GM18951 (cell line): ENCODE measurements at regions not wholly inside any gene's neighbourhood (a gene's known extent, or its start where the extent isn't known, plus 50 kb on each side); places are given as distances from the start of the nearest gene placed in this dataset.

Experiments
- POLR2A ChIP-seq: IDR thresholded peaks from 4 replicates; pipeline ENCODE4 v1.6.1; 2011; ENCODE audit warnings: mild to moderate bottlenecking; ENCODE audit not compliant: insufficient read length, insufficient read depth; ENCODE audit errors: extremely low read depth
- in situ Hi-C: fragments of 300-500 bp; cut with MboI; formaldehyde crosslinking; loops from one replicate; pipeline ENCODE4 v1.12.0; 2022; ENCODE audit warnings: low sequenced_read_pairs, mixed read lengths, inconsistent platforms; ENCODE audit not compliant: unreplicated experiment

GRCh38 chr5:106962464-106963230 is 708.1 kb downstream of the EFNA5 start:
- no peak for TF ChIP-seq POLR2A
- in situ Hi-C loops = no loop called here

GRCh38 chr5:106959387-106959786 is 711.4 kb downstream of the EFNA5 start:
- no peak for TF ChIP-seq POLR2A
- in situ Hi-C loops = no loop called here

- TF ChIP-seq POLR2A = no peak
- in situ Hi-C loops = no loop called here
Measured at GRCh38 chr5:106957336-106957735, 713.4 kb downstream of the EFNA5 start.

GRCh38 chr5:106956886-106957285 is 713.9 kb downstream of the EFNA5 start:
- no peak for TF ChIP-seq POLR2A
- in situ Hi-C loops = no loop called here

GRCh38 chr5:106956187-106956586 is 714.5 kb downstream of the EFNA5 start:
- in situ Hi-C loops = no loop called here
- no peak for TF ChIP-seq POLR2A

- in situ Hi-C loops = no loop called here
- no peak for TF ChIP-seq POLR2A
Measured at GRCh38 chr5:106940986-106941385, 729.8 kb downstream of the EFNA5 start.

- in situ Hi-C loops = no loop called here
- TF ChIP-seq POLR2A = no peak
Measured at GRCh38 chr5:106940301-106940846, 730.4 kb downstream of the EFNA5 start.

GRCh38 chr5:106923409-106923808 is 747.3 kb downstream of the EFNA5 start:
- in situ Hi-C loops = no loop called here
- no peak for TF ChIP-seq POLR2A

- no peak for TF ChIP-seq POLR2A
- in situ Hi-C loops = no loop called here
Measured at GRCh38 chr5:106921567-106921966, 749.2 kb downstream of the EFNA5 start.

GRCh38 chr5:106910486-106910885 is 760.3 kb downstream of the EFNA5 start:
- in situ Hi-C loops = no loop called here
- no peak for TF ChIP-seq POLR2A

- in situ Hi-C loops = no loop called here
- no peak for TF ChIP-seq POLR2A
Measured at GRCh38 chr5:106909716-106910115, 761.0 kb downstream of the EFNA5 start.

- TF ChIP-seq POLR2A = no peak
Measured at GRCh38 chr5:106907979-106908378, 762.8 kb downstream of the EFNA5 start.

GRCh38 chr5:106906199-106906598 is 764.5 kb downstream of the EFNA5 start:
- in situ Hi-C loops = no loop called here

More at GRCh38 chr5:106907979-106908378, 762.8 kb downstream of the EFNA5 start:
- in situ Hi-C loops = no loop called here

GRCh38 chr5:106894964-106895363 is 775.8 kb downstream of the EFNA5 start:
- no peak for TF ChIP-seq POLR2A
- in situ Hi-C loops = no loop called here

More at GRCh38 chr5:106906199-106906598, 764.5 kb downstream of the EFNA5 start:
- no peak for TF ChIP-seq POLR2A

- in situ Hi-C loops = no loop called here
- no peak for TF ChIP-seq POLR2A
Measured at GRCh38 chr5:106882035-106882434, 788.7 kb downstream of the EFNA5 start.

- in situ Hi-C loops = no loop called here
- TF ChIP-seq POLR2A = no peak
Measured at GRCh38 chr5:106880656-106881055, 790.1 kb downstream of the EFNA5 start.
